ENCODE measurements at regions not wholly inside any gene's neighbourhood (a gene's known extent, or its start where the extent isn't known, plus 50 kb on each side); places are given as distances from the start of the nearest gene placed in this dataset.
A peak's percentile ranks its signal among the peaks of the same experiment; 100 is the strongest.

DNA sequence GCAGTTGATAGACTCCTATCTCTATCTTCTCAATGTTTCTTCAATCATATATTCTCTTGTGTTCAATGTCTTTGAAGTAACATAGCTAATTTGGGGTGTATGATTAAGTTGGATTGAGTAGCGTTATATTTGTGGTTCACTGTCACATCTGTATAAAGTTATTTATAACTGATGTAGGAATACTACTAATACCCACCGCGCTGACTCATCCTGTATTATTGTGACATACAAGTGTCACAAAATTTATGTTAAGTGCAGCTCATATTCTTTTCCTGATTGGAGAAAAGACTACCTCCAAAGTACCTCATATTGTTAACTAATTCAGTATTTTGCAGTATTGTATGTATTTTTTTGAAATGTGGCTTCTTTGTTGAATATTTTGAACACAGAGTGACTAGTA, 940.8 kb downstream of the SLC6A15 start:
- no peak overlapping the region for H3K14ac ChIP-seq (ENCODE audit: insufficient read length)
- H2BK20ac ChIP-seq (ENCODE audit: low read length), result no peak overlapping the region
- no peak for FAIRE-seq
- H3K27ac ChIP-seq (ENCODE audit: low read depth, low read length), result no peak overlapping the region
- H3K79me2 ChIP-seq (ENCODE audit: control insufficient read depth in 1 of 2, insufficient read depth in 2 of 2, low read length in 2 of 2), result no peaks in the 10 kb centered on the region
- no peaks in the 10 kb centered on the region for H3K23me2 ChIP-seq (ENCODE audit: low read depth, low read length)
- no peak overlapping the region for H4K5ac ChIP-seq (ENCODE audit: insufficient read length, low read depth, low read length)
- no peak overlapping the region for H2BK15ac ChIP-seq (ENCODE audit: low read length)
- ChIA-PET POLR2A (ENCODE audit: partially characterized antibody) (no interaction called here), CTCF (ENCODE audit: partially characterized antibody) (no interaction called here)
- H2BK120ac ChIP-seq (replicated peaks; ENCODE audit: low read depth, low read length), result peak overlapping the region; percentile 14
- H3K4me2 ChIP-seq (ENCODE audit: insufficient read depth in 1 of 2, low read depth in 2 of 2, low read length in 2 of 2), result no peak overlapping the region
- 90% methylated on average over 3 of the region's 3 CpGs; no CpG with 5 or more reads in 1 of the 2 experiments for WGBS, 2 experiments (ENCODE audit: extremely low coverage in 1 of 2, insufficient coverage in 1 of 2, insufficient read length in 1 of 2, insufficient replicate concordance in 2 of 2, low coverage in 1 of 2, low lambda C conversion rate in 2 of 2, missing lambda C conversion rate in 1 of 2)
- no peak overlapping the region for H3K23ac ChIP-seq (ENCODE audit: insufficient read length)
- no peak overlapping the region for H3K9ac ChIP-seq (replicated peaks in 1 of 4; ENCODE audit: extremely low read depth in 1 of 4, low read depth in 3 of 4, low read length in 3 of 4)
- H3K4me3 ChIP-seq (ENCODE audit: extremely low read depth in 1 of 4, insufficient read depth in 2 of 4, low read depth in 3 of 4, low read length in 4 of 4), result no peak overlapping the region
- no peak overlapping the region for H2BK12ac ChIP-seq (ENCODE audit: low read depth, low read length)
- H4K20me1 ChIP-seq (replicated peaks in 1 of 2; ENCODE audit: control insufficient read depth in 1 of 2, insufficient read depth in 2 of 2, low read length in 2 of 2), result no peaks in the 10 kb centered on the region
- H3K4ac ChIP-seq (replicated peaks; ENCODE audit: insufficient read length, low read depth, low read length), result no peak overlapping the region
- no peak overlapping the region for H2AK5ac ChIP-seq (ENCODE audit: low read depth, low read length)
- H3K27me3 ChIP-seq (replicated peaks in 1 of 4; ENCODE audit: control insufficient read depth in 3 of 4, extremely low read depth in 1 of 4, insufficient read depth in 3 of 4, low read length in 3 of 4), result no peaks in the 10 kb centered on the region
- H3K4me1 ChIP-seq (replicated peaks in 1 of 4; ENCODE audit: control insufficient read depth in 3 of 4, insufficient read depth in 4 of 4, low read length in 3 of 4), result peaks cover 0 to 3% (median 0%) of the 10 kb centered on the region in 4 experiments; a peak in 2 of 7 replicates
- no peak overlapping the region for H4K91ac ChIP-seq (replicated peaks; ENCODE audit: insufficient read length, low read length)
- H2AFZ ChIP-seq (ENCODE audit: low read length), result no peak overlapping the region
- H2BK5ac ChIP-seq (ENCODE audit: low read depth, low read length), result no peak overlapping the region
- no peaks in the 10 kb centered on the region for H3K79me1 ChIP-seq (ENCODE audit: low read depth, low read length)
- no peak for DNase-seq (ENCODE audit: low read depth in 1 of 2, low spot score in 2 of 2)
- H3K56ac ChIP-seq (replicated peaks; ENCODE audit: insufficient read length, low read depth, low read length), result no peak overlapping the region
- no peak overlapping the region for H4K8ac ChIP-seq (ENCODE audit: extremely low read depth, insufficient read depth, low read length)
- no peaks in the 10 kb centered on the region for H3K36me3 ChIP-seq (ENCODE audit: control insufficient read depth in 2 of 4, insufficient read depth in 4 of 4, low read length in 3 of 4)
- H3K9me3 ChIP-seq (ENCODE audit: insufficient read depth in 2 of 2, low read depth in 1 of 2, low read length in 1 of 2), result no peaks in the 10 kb centered on the region
- H3K18ac ChIP-seq (ENCODE audit: extremely low read depth, low read length), result no peak overlapping the region
- no peak for TF ChIP-seq CEBPB (IDR thresholded peaks at IDR 0.05; ENCODE audit: low read depth, low read length)
- TF ChIP-seq EGR1 (IDR thresholded peaks at IDR 0.05; ENCODE audit: borderline replicate concordance, low read depth, low read length), result no peak
- no peak for TF ChIP-seq EZH2 (IDR thresholded peaks at IDR 0.05; ENCODE audit: low read depth, low read length, severe bottlenecking)
- no peak for TF ChIP-seq NRF1 (IDR thresholded peaks at IDR 0.05; ENCODE audit: low read depth, low read length)
- no peak for TF ChIP-seq SUZ12 (IDR thresholded peaks at IDR 0.05; ENCODE audit: low read length)
- TF ChIP-seq RXRA (IDR thresholded peaks at IDR 0.05; ENCODE audit: insufficient read depth, low read depth, low read length), result no peak
- no peak for TF ChIP-seq SP4 (IDR thresholded peaks at IDR 0.05; ENCODE audit: low read length)
- TF ChIP-seq RNF2 (IDR thresholded peaks at IDR 0.05; ENCODE audit: borderline replicate concordance, low read depth, low read length, missing control alignments, poor library complexity, severe bottlenecking), result no peak
- TF ChIP-seq, protein P1, sequence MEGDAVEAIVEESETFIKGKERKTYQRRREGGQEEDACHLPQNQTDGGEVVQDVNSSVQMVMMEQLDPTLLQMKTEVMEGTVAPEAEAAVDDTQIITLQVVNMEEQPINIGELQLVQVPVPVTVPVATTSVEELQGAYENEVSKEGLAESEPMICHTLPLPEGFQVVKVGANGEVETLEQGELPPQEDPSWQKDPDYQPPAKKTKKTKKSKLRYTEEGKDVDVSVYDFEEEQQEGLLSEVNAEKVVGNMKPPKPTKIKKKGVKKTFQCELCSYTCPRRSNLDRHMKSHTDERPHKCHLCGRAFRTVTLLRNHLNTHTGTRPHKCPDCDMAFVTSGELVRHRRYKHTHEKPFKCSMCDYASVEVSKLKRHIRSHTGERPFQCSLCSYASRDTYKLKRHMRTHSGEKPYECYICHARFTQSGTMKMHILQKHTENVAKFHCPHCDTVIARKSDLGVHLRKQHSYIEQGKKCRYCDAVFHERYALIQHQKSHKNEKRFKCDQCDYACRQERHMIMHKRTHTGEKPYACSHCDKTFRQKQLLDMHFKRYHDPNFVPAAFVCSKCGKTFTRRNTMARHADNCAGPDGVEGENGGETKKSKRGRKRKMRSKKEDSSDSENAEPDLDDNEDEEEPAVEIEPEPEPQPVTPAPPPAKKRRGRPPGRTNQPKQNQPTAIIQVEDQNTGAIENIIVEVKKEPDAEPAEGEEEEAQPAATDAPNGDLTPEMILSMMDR (IDR thresholded peaks at IDR 0.05; ENCODE audit: control extremely low read depth in 1 of 3, insufficient read depth in 1 of 3, low read depth in 1 of 3, low read length in 3 of 3), result no peak
- TF ChIP-seq TBP (IDR thresholded peaks at IDR 0.05; ENCODE audit: low read depth, low read length), result no peak
- TF ChIP-seq, protein P2, sequence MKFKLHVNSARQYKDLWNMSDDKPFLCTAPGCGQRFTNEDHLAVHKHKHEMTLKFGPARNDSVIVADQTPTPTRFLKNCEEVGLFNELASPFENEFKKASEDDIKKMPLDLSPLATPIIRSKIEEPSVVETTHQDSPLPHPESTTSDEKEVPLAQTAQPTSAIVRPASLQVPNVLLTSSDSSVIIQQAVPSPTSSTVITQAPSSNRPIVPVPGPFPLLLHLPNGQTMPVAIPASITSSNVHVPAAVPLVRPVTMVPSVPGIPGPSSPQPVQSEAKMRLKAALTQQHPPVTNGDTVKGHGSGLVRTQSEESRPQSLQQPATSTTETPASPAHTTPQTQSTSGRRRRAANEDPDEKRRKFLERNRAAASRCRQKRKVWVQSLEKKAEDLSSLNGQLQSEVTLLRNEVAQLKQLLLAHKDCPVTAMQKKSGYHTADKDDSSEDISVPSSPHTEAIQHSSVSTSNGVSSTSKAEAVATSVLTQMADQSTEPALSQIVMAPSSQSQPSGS (IDR thresholded peaks at IDR 0.05; ENCODE audit: low read length), result no peak

All from H1 (cell line).